ENCODE measurements at regions not wholly inside any gene's neighbourhood (a gene's known extent, or its start where the extent isn't known, plus 50 kb on each side); places are given as distances from the start of the nearest gene placed in this dataset.

DNA sequence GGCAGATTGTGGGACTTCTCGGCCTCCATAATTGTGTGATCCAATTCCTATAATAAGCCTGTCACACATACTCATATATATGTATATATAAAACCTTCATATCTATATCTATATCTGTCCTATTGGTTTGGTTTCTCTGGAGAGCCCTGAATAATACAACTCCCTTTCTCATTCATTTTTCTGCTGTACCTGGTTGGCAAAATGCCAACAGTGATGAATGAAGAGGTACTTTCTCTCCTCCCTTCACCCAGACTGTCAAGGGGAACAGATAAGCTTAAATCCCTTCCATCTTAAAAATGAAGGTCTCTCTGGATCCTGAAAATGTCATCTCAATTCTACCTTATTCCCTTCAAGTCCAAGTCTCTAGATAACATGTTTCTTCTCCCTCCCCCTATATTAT is 60.3 kb upstream of the FOXP2 start:
- TF ChIP-seq CTCF (conservative IDR thresholded peaks at IDR 0.05; ENCODE audit: low read depth, low read length) (no peak), EZH2 (IDR thresholded peaks at IDR 0.05; ENCODE audit: low read length, unreplicated experiment) (no peak), EZH2phosphoT487 (IDR thresholded peaks at IDR 0.05; ENCODE audit: borderline replicate concordance, low read length) (no peak)
